Esophagus mucosa (tissue), 1 donor: ENCODE measurements at regions not wholly inside any gene's neighbourhood (a gene's known extent, or its start where the extent isn't known, plus 50 kb on each side); places are given as distances from the start of the nearest gene placed in this dataset.

ENCODE experiments used
- ATAC-seq: fragments of 200-7000 bp; cut with Tn5 transposase; one replicate; pipeline ENCODE4 v1.9.1; 2020
- donor health status: DM: yes; HTN: yes; CAD: no.

- ATAC-seq = no peak
Measured at GRCh38 chr9:30943446-30944224, 1440.8 kb upstream of the ACO1 start.

- no peak for ATAC-seq
Measured at GRCh38 chr9:30944225-30944569, 1440.2 kb upstream of the ACO1 start.

GRCh38 chr9:30944741-30945280, 1439.6 kb upstream of the ACO1 start:
- no peak for ATAC-seq

GRCh38 chr9:30964332-30964731, 1420.1 kb upstream of the ACO1 start:
- ATAC-seq = no peak

- ATAC-seq = no peak
Measured at GRCh38 chr9:30967476-30967875, 1417.0 kb upstream of the ACO1 start.

GRCh38 chr9:30970186-30970585, 1414.3 kb upstream of the ACO1 start:
- ATAC-seq = no peak

- no peak for ATAC-seq
Measured at GRCh38 chr9:30970812-30971211, 1413.6 kb upstream of the ACO1 start.

GRCh38 chr9:30972654-30973053, 1411.8 kb upstream of the ACO1 start:
- no peak for ATAC-seq

- no peak for ATAC-seq
Measured at GRCh38 chr9:30977965-30978364, 1406.5 kb upstream of the ACO1 start.

- no peak for ATAC-seq
Measured at GRCh38 chr9:30982301-30982700, 1402.1 kb upstream of the ACO1 start.

- ATAC-seq = no peak
Measured at GRCh38 chr9:30995956-30996738, 1388.3 kb upstream of the ACO1 start.

- no peak for ATAC-seq
Measured at GRCh38 chr9:30996761-30997160, 1387.7 kb upstream of the ACO1 start.

GRCh38 chr9:30997291-30997690, 1387.2 kb upstream of the ACO1 start:
- ATAC-seq = no peak

- ATAC-seq = no peak
Measured at GRCh38 chr9:31005086-31005665, 1379.3 kb upstream of the ACO1 start.

GRCh38 chr9:31013371-31013770, 1371.1 kb upstream of the ACO1 start:
- ATAC-seq = no peak

- no peak for ATAC-seq
Measured at GRCh38 chr9:31023847-31024246, 1360.6 kb upstream of the ACO1 start.

GRCh38 chr9:31027678-31028077, 1356.8 kb upstream of the ACO1 start:
- ATAC-seq = peak; percentile 38

- no peak for ATAC-seq
Measured at GRCh38 chr9:31028137-31028536, 1356.3 kb upstream of the ACO1 start.

GRCh38 chr9:31030741-31031202, 1353.7 kb upstream of the ACO1 start:
- ATAC-seq = no peak

GRCh38 chr9:31032206-31032605, 1352.2 kb upstream of the ACO1 start:
- ATAC-seq = no peak

- ATAC-seq = no peak
Measured at GRCh38 chr9:31034311-31034710, 1350.1 kb upstream of the ACO1 start.

- no peak for ATAC-seq
Measured at GRCh38 chr9:31040564-31040963, 1343.9 kb upstream of the ACO1 start.

- ATAC-seq = no peak
Measured at GRCh38 chr9:31045810-31046209, 1338.6 kb upstream of the ACO1 start.
